Smooth muscle cell (in vitro differentiated cells): ENCODE measurements at regions not wholly inside any gene's neighbourhood (a gene's known extent, or its start where the extent isn't known, plus 50 kb on each side); places are given as distances from the start of the nearest gene placed in this dataset.

Source experiments
- DNase-seq: peaks from one replicate; lab custom pipeline; 2025; ENCODE audit not compliant: unreplicated experiment; lab: John Stamatoyannopoulos, UW
- H2AFZ ChIP-seq: fragments of 200-600 bp; sonication (generic); 2 replicates; pipeline ENCODE4 v1.6.0; 2016; ENCODE audit warnings: antibody characterized with exemption, low read depth, mild to moderate bottlenecking
- H3F3A ChIP-seq: fragments of 200-600 bp; sonication (generic); 2 replicates; pipeline ENCODE4 v1.6.0; 2017; ENCODE audit warnings: antibody characterized with exemption, low read depth
- H3K27ac ChIP-seq: fragments of 200-600 bp; sonication (generic); 2 replicates; pipeline ENCODE4 v1.5.1; 2016; ENCODE audit warnings: low read depth, mild to moderate bottlenecking
- H3K27me3 ChIP-seq: fragments of 200-600 bp; sonication (generic); 2 replicates; pipeline ENCODE4 v1.6.1; 2016; ENCODE audit warnings: low read depth, mild to moderate bottlenecking
- H3K36me3 ChIP-seq: fragments of 200-600 bp; sonication (generic); 2 replicates; pipeline ENCODE4 v1.5.1; 2016; ENCODE audit warnings: low read depth
- H3K4me1 ChIP-seq: fragments of 200-600 bp; sonication (generic); 2 replicates; pipeline ENCODE4 v1.5.1; 2016; ENCODE audit warnings: low read depth
- H3K4me2 ChIP-seq: fragments of 200-600 bp; sonication (generic); 2 replicates; pipeline ENCODE4 v1.6.0; 2016; ENCODE audit warnings: mild to moderate bottlenecking
- H3K4me3 ChIP-seq: fragments of 200-600 bp; sonication (generic); 2 replicates; pipeline ENCODE4 v1.5.1; 2016; ENCODE audit warnings: mild to moderate bottlenecking
- H3K79me2 ChIP-seq: fragments of 200-600 bp; sonication (generic); 2 replicates; pipeline ENCODE4 v1.6.0; 2016; ENCODE audit warnings: low read depth, mild to moderate bottlenecking
- H3K9ac ChIP-seq: fragments of 200-600 bp; sonication (generic); 2 replicates; pipeline ENCODE4 v1.6.0; 2016; ENCODE audit warnings: low read depth
- H3K9me3 ChIP-seq: fragments of 200-600 bp; sonication (generic); replicated peaks from 2 replicates; pipeline ENCODE4 v1.5.1; 2016; ENCODE audit warnings: low read depth
- H4K20me1 ChIP-seq: fragments of 200-600 bp; sonication (generic); 2 replicates; pipeline ENCODE4 v1.6.0; 2016; ENCODE audit warnings: low read depth
- WGBS: methylation state at CpG from one replicate; pipeline ENCODE4 v1.1.7; 2016; ENCODE audit warnings: low lambda C conversion rate; 5-methylcytosine and 5-hydroxymethylcytosine counted together
- TF ChIP-seq, protein P1 (sequence below): fragments of 200-600 bp; sonication (generic); IDR thresholded peaks from 2 replicates; pipeline ENCODE4 v1.5.1; 2017; ENCODE audit warnings: borderline replicate concordance, mild to moderate bottlenecking, antibody characterized with exemption; ENCODE audit not compliant: insufficient read depth, poor library complexity, severe bottlenecking

- TF ChIP-seq, protein P1, sequence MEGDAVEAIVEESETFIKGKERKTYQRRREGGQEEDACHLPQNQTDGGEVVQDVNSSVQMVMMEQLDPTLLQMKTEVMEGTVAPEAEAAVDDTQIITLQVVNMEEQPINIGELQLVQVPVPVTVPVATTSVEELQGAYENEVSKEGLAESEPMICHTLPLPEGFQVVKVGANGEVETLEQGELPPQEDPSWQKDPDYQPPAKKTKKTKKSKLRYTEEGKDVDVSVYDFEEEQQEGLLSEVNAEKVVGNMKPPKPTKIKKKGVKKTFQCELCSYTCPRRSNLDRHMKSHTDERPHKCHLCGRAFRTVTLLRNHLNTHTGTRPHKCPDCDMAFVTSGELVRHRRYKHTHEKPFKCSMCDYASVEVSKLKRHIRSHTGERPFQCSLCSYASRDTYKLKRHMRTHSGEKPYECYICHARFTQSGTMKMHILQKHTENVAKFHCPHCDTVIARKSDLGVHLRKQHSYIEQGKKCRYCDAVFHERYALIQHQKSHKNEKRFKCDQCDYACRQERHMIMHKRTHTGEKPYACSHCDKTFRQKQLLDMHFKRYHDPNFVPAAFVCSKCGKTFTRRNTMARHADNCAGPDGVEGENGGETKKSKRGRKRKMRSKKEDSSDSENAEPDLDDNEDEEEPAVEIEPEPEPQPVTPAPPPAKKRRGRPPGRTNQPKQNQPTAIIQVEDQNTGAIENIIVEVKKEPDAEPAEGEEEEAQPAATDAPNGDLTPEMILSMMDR: no peak
- no peak for DNase-seq
- Histone ChIP-seq H3K9me3 (no peaks in the 10 kb centered on the region), H3F3A (no peaks in the 10 kb centered on the region), H3K9ac (no peak overlapping the region), H3K4me1 (no peaks in the 10 kb centered on the region), H3K36me3 (no peaks in the 10 kb centered on the region), H4K20me1 (no peaks in the 10 kb centered on the region), H3K27ac (no peak overlapping the region), H3K4me3 (no peak overlapping the region), H3K4me2 (no peak overlapping the region), H3K27me3 (no peaks in the 10 kb centered on the region), H2AFZ (no peak overlapping the region), H3K79me2 (no peaks in the 10 kb centered on the region)
- 90% methylated on average over 5 of the region's 5 CpGs for WGBS
Observed at GRCh38 chr2:41598161-41598894, 449.5 kb upstream of the PKDCC start.

GRCh38 chr2:41600460-41600859, 447.4 kb upstream of the PKDCC start:
- TF ChIP-seq, protein P1: no peak
- no peaks in the 10 kb centered on the region for H3K79me2 ChIP-seq
- no peaks in the 10 kb centered on the region for H4K20me1 ChIP-seq
- no peaks in the 10 kb centered on the region for H3K4me1 ChIP-seq
- H3K9ac ChIP-seq: no peak overlapping the region
- no peaks in the 10 kb centered on the region for H3F3A ChIP-seq
- no peaks in the 10 kb centered on the region for H3K27me3 ChIP-seq
- DNase-seq: no peak
- no peak overlapping the region for H3K4me3 ChIP-seq
- no peaks in the 10 kb centered on the region for H3K36me3 ChIP-seq
- H3K9me3 ChIP-seq: no peaks in the 10 kb centered on the region
- no peak overlapping the region for H3K27ac ChIP-seq
- no peak overlapping the region for H2AFZ ChIP-seq
- H3K4me2 ChIP-seq: no peak overlapping the region

GRCh38 chr2:41602341-41602740, 445.5 kb upstream of the PKDCC start:
- Histone ChIP-seq H3K27ac (no peak overlapping the region), H3K79me2 (no peaks in the 10 kb centered on the region), H3K4me1 (no peaks in the 10 kb centered on the region)

More at GRCh38 chr2:41602341-41602740, 445.5 kb upstream of the PKDCC start:
- no peak for DNase-seq
- Histone ChIP-seq H3K36me3 (no peaks in the 10 kb centered on the region), H3K4me3 (no peak overlapping the region), H2AFZ (no peak overlapping the region), H3K4me2 (no peak overlapping the region), H3K27me3 (no peaks in the 10 kb centered on the region), H4K20me1 (no peaks in the 10 kb centered on the region), H3K9me3 (no peaks in the 10 kb centered on the region), H3F3A (no peaks in the 10 kb centered on the region), H3K9ac (no peak overlapping the region)
- TF ChIP-seq, protein P1: no peak
- WGBS: 86% methylated on average over 2 of the region's 2 CpGs
